ENCODE measurements at regions not wholly inside any gene's neighbourhood (a gene's known extent, or its start where the extent isn't known, plus 50 kb on each side); places are given as distances from the start of the nearest gene placed in this dataset.
A peak's percentile ranks its signal among the peaks of the same experiment; 100 is the strongest.

GRCh38 chr14:59127437-59127732 is 61.1 kb upstream of the DAAM1 start:
- Mint-ChIP-seq H3K27ac (no peak overlapping the region), H3K9me3 (no peaks in the 10 kb centered on the region)

GRCh38 chr14:59130462-59130861 is 58.0 kb upstream of the DAAM1 start:
- Mint-ChIP-seq H3K27me3 (peaks cover 11 to 23% of the 10 kb centered on the region in 2 donors), H3K27ac (no peak overlapping the region), H3K4me1 (peaks cover 0 to 3% (median 0%) of the 10 kb centered on the region in 4 donors), H3K36me3 (no peaks in the 10 kb centered on the region), H3K4me3 (no peak overlapping the region), H3K9me3 (no peaks in the 10 kb centered on the region)
- Histone ChIP-seq H3K4me1 (ENCODE audit: insufficient read depth, low read length) (no peaks in the 10 kb centered on the region), H3K27ac (ENCODE audit: low read depth, low read length) (no peak overlapping the region), H3K36me3 (ENCODE audit: insufficient read depth, low read length) (no peaks in the 10 kb centered on the region), H3K4me3 (ENCODE audit: low read length in 2 of 2) (no peak overlapping the region), H3K9me3 (ENCODE audit: control insufficient read depth in 1 of 2, low read length in 2 of 2) (no peaks in the 10 kb centered on the region), H3K27me3 (ENCODE audit: insufficient read depth, low read length) (no peaks in the 10 kb centered on the region)
- ChIA-PET POLR2A (ENCODE audit: partially characterized antibody) (no interaction called here), CTCF (ENCODE audit: partially characterized antibody) (interaction anchor here (0.8 to 4.3 kb wide), 9 partner anchors 10 to 629 kb away, joined by 3 to 48 read pairs (median 5); partner anchors contain the start of genes CCDC175 and DAAM1)
- intact Hi-C loops (cut with micrococcal nuclease): no loop called here
- DNase-seq: no peak

More at GRCh38 chr14:59127437-59127732, 61.1 kb upstream of the DAAM1 start:
- Mint-ChIP-seq H3K4me1 (peaks cover 0 to 3% (median 0%) of the 10 kb centered on the region in 4 donors), H3K4me3 (no peak overlapping the region), H3K27me3 (peaks cover 12 to 19% of the 10 kb centered on the region in 2 donors), H3K36me3 (no peaks in the 10 kb centered on the region)
- no peak overlapping the region for H3K4me3 ChIP-seq (ENCODE audit: low read length in 2 of 2)
- ChIA-PET POLR2A (ENCODE audit: partially characterized antibody) (interaction anchor here (1.0 kb wide), 1 partner anchor 62 kb away, joined by 3 read pairs; no protein-coding TSS in a partner anchor), CTCF (ENCODE audit: partially characterized antibody) (interaction anchor here (0.8 to 5.0 kb wide), 12 partner anchors 9 to 626 kb away, joined by 3 to 78 read pairs (median 4); partner anchors contain the start of genes CCDC175 and DAAM1)
- H3K27ac ChIP-seq (ENCODE audit: low read depth, low read length): no peak overlapping the region
- H3K4me1 ChIP-seq (ENCODE audit: insufficient read depth, low read length): no peaks in the 10 kb centered on the region
- no peaks in the 10 kb centered on the region for H3K27me3 ChIP-seq (ENCODE audit: insufficient read depth, low read length)
- no peak for DNase-seq
- intact Hi-C loops (cut with micrococcal nuclease): loop anchor here (1.0 to 10.0 kb wide), 6 partner anchors 62 to 1057 kb away; partner anchors contain the start of gene CCDC175
- no peaks in the 10 kb centered on the region for H3K36me3 ChIP-seq (ENCODE audit: insufficient read depth, low read length)
- no peaks in the 10 kb centered on the region for H3K9me3 ChIP-seq (ENCODE audit: control insufficient read depth in 1 of 2, low read length in 2 of 2)

- Histone ChIP-seq H3K27ac (ENCODE audit: low read depth, low read length) (no peak overlapping the region), H3K4me1 (ENCODE audit: insufficient read depth, low read length) (no peaks in the 10 kb centered on the region), H3K4me3 (ENCODE audit: low read length in 2 of 2) (no peak overlapping the region), H3K9me3 (ENCODE audit: control insufficient read depth in 1 of 2, low read length in 2 of 2) (no peaks in the 10 kb centered on the region), H3K36me3 (ENCODE audit: insufficient read depth, low read length) (no peaks in the 10 kb centered on the region), H3K27me3 (ENCODE audit: insufficient read depth, low read length) (no peaks in the 10 kb centered on the region)
- Mint-ChIP-seq H3K36me3 (no peaks in the 10 kb centered on the region), H3K9me3 (no peaks in the 10 kb centered on the region), H3K4me1 (peaks cover 0 to 1% (median 0%) of the 10 kb centered on the region in 4 donors), H3K27me3 (peaks cover 6 to 20% of the 10 kb centered on the region in 2 donors), H3K4me3 (no peak overlapping the region), H3K27ac (no peak overlapping the region)
- CTCF ChIA-PET (ENCODE audit: partially characterized antibody): interaction anchor here (1.8 to 4.3 kb wide), 2 partner anchors 11 to 312 kb away, joined by 7 to 48 read pairs; no protein-coding TSS in a partner anchor
- DNase-seq: no peak
- intact Hi-C loops (cut with micrococcal nuclease): no loop called here
- POLR2A ChIA-PET (ENCODE audit: partially characterized antibody): no interaction called here
Observed at GRCh38 chr14:59131938-59132795, 56.3 kb upstream of the DAAM1 start.

- DNase-seq: no peak
- no peaks in the 10 kb centered on the region for H3K36me3 ChIP-seq (ENCODE audit: insufficient read depth, low read length)
- H3K27ac ChIP-seq (ENCODE audit: low read depth, low read length): no peak overlapping the region
- H3K27me3 Mint-ChIP-seq: peaks cover 5 to 13% of the 10 kb centered on the region in 2 donors
- H3K4me3 ChIP-seq (ENCODE audit: low read length in 2 of 2): no peak overlapping the region
- H3K9me3 Mint-ChIP-seq: no peaks in the 10 kb centered on the region
- no peak overlapping the region for H3K4me3 Mint-ChIP-seq
- ChIA-PET POLR2A (ENCODE audit: partially characterized antibody) (no interaction called here), CTCF (ENCODE audit: partially characterized antibody) (interaction anchor here (1.0 to 1.8 kb wide), 2 partner anchors 8 to 10 kb away, joined by 4 to 7 read pairs; no protein-coding TSS in a partner anchor)
- intact Hi-C loops (cut with micrococcal nuclease): no loop called here
- H3K27me3 ChIP-seq (ENCODE audit: insufficient read depth, low read length): no peaks in the 10 kb centered on the region
- H3K4me1 ChIP-seq (ENCODE audit: insufficient read depth, low read length): no peaks in the 10 kb centered on the region
- H3K4me1 Mint-ChIP-seq: no peaks in the 10 kb centered on the region
- peak overlapping the region in 1 of 7 donors; percentile 7 for H3K27ac Mint-ChIP-seq
- no peaks in the 10 kb centered on the region for H3K9me3 ChIP-seq (ENCODE audit: control insufficient read depth in 1 of 2, low read length in 2 of 2)
- H3K36me3 Mint-ChIP-seq: no peaks in the 10 kb centered on the region
Observed at GRCh38 chr14:59132796-59133494, 55.5 kb upstream of the DAAM1 start.

- intact Hi-C loops (cut with micrococcal nuclease): no loop called here
- no peaks in the 10 kb centered on the region for H3K4me1 Mint-ChIP-seq
- DNase-seq: no peak
- H3K27me3 Mint-ChIP-seq: peaks cover 1 to 10% of the 10 kb centered on the region in 2 donors
- POLR2A ChIA-PET (ENCODE audit: partially characterized antibody): no interaction called here
- no peak overlapping the region for H3K4me3 ChIP-seq (ENCODE audit: low read length in 2 of 2)
- H3K9me3 Mint-ChIP-seq: no peaks in the 10 kb centered on the region
- H3K4me3 Mint-ChIP-seq: no peak overlapping the region
- no peaks in the 10 kb centered on the region for H3K36me3 ChIP-seq (ENCODE audit: insufficient read depth, low read length)
- no peaks in the 10 kb centered on the region for H3K36me3 Mint-ChIP-seq
- H3K9me3 ChIP-seq (ENCODE audit: control insufficient read depth in 1 of 2, low read length in 2 of 2): no peaks in the 10 kb centered on the region
- CTCF ChIA-PET (ENCODE audit: partially characterized antibody): interaction anchor here (1.0 to 1.8 kb wide), 2 partner anchors 8 to 9 kb away, joined by 4 to 7 read pairs; no protein-coding TSS in a partner anchor
- H3K27ac Mint-ChIP-seq: no peak overlapping the region
- H3K27me3 ChIP-seq (ENCODE audit: insufficient read depth, low read length): no peaks in the 10 kb centered on the region
- no peaks in the 10 kb centered on the region for H3K4me1 ChIP-seq (ENCODE audit: insufficient read depth, low read length)
- no peak overlapping the region for H3K27ac ChIP-seq (ENCODE audit: low read depth, low read length)
Observed at GRCh38 chr14:59133709-59134108, 54.8 kb upstream of the DAAM1 start.

- ChIA-PET POLR2A (ENCODE audit: partially characterized antibody) (no interaction called here), CTCF (ENCODE audit: partially characterized antibody) (interaction anchor here (1.8 kb wide), 1 partner anchor 9 kb away, joined by 7 read pairs; no protein-coding TSS in a partner anchor)
- no peak for DNase-seq
- no peaks in the 10 kb centered on the region for H3K27me3 ChIP-seq (ENCODE audit: insufficient read depth, low read length)
- no peak overlapping the region for H3K4me3 ChIP-seq (ENCODE audit: low read length in 2 of 2)
- Mint-ChIP-seq H3K4me3 (no peak overlapping the region), H3K27me3 (peaks cover 1 to 8% of the 10 kb centered on the region in 2 donors), H3K36me3 (no peaks in the 10 kb centered on the region), H3K4me1 (no peaks in the 10 kb centered on the region), H3K27ac (peak overlapping the region in 1 of 7 donors; percentile 25), H3K9me3 (no peaks in the 10 kb centered on the region)
- intact Hi-C loops (cut with micrococcal nuclease): no loop called here
- no peaks in the 10 kb centered on the region for H3K9me3 ChIP-seq (ENCODE audit: control insufficient read depth in 1 of 2, low read length in 2 of 2)
- no peak overlapping the region for H3K27ac ChIP-seq (ENCODE audit: low read depth, low read length)
- no peaks in the 10 kb centered on the region for H3K4me1 ChIP-seq (ENCODE audit: insufficient read depth, low read length)
- no peaks in the 10 kb centered on the region for H3K36me3 ChIP-seq (ENCODE audit: insufficient read depth, low read length)
Observed at GRCh38 chr14:59134307-59134706, 54.2 kb upstream of the DAAM1 start.

GRCh38 chr14:59137256-59137655 is 51.2 kb upstream of the DAAM1 start:
- ChIA-PET CTCF (ENCODE audit: partially characterized antibody) (interaction anchor here (0.7 to 1.5 kb wide), 2 partner anchors 8 to 193 kb away, joined by 3 to 7 read pairs; no protein-coding TSS in a partner anchor), POLR2A (ENCODE audit: partially characterized antibody) (no interaction called here)
- Mint-ChIP-seq H3K4me3 (no peak overlapping the region), H3K36me3 (no peaks in the 10 kb centered on the region), H3K27ac (peak overlapping the region in 1 of 7 donors; percentile 54), H3K27me3 (peaks cover 3 to 6% of the 10 kb centered on the region in 2 donors), H3K4me1 (peaks cover 0 to 2% (median 0%) of the 10 kb centered on the region in 4 donors), H3K9me3 (no peaks in the 10 kb centered on the region)
- Histone ChIP-seq H3K4me3 (ENCODE audit: low read length in 2 of 2) (no peak overlapping the region), H3K36me3 (ENCODE audit: insufficient read depth, low read length) (no peaks in the 10 kb centered on the region), H3K27ac (ENCODE audit: low read depth, low read length) (no peak overlapping the region), H3K27me3 (ENCODE audit: insufficient read depth, low read length) (no peaks in the 10 kb centered on the region), H3K9me3 (ENCODE audit: control insufficient read depth in 1 of 2, low read length in 2 of 2) (no peaks in the 10 kb centered on the region), H3K4me1 (ENCODE audit: insufficient read depth, low read length) (no peaks in the 10 kb centered on the region)
- no peak for DNase-seq
- intact Hi-C loops (cut with micrococcal nuclease): no loop called here
